T47D (cell line): ENCODE measurements at regions not wholly inside any gene's neighbourhood (a gene's known extent, or its start where the extent isn't known, plus 50 kb on each side); places are given as distances from the start of the nearest gene placed in this dataset.

ENCODE experiments used
- DNase-seq, 2 experiments: peaks; one replicate each; pipeline versions ENCODE4 v3.0.0 to v3.0.0-alpha.2; 2011 to 2012; ENCODE audit warnings: low read depth in 1 of 2, low spot score in 1 of 2
- JUND ChIP-seq: IDR thresholded peaks from 2 replicates; pipeline ENCODE4 v1.6.1; 2012; ENCODE audit warnings: low read depth
- in situ Hi-C: cut with HindIII; loops from 2 replicates; pipeline ENCODE4 v1.10.0; 2016; ENCODE audit warnings: low sequenced_read_pairs, low pct_unique_long_range_greater_than_20kb

DNA sequence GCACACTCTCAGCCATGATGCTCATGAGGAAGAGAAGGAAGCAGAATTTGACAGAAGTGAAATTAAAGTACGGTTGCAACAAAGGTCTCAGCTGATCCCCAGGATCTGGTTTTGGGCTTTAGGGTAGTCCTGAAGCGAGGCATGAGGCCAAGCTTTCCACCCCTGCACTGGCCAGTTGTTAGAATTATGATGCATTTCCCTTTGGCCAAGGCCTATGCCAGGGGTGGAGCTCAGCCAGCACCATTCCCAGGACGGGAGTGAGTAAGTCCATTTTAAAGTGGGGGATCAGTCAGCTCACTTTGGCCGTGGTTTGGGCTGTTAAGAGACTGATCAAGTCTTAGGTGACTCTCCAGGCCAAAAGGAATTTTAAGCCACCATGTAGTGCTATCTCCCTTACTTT is 314.5 kb upstream of the MMADHC start:
- no peak for DNase-seq
- in situ Hi-C loops = no loop called here
- no peak for TF ChIP-seq JUND

DNA sequence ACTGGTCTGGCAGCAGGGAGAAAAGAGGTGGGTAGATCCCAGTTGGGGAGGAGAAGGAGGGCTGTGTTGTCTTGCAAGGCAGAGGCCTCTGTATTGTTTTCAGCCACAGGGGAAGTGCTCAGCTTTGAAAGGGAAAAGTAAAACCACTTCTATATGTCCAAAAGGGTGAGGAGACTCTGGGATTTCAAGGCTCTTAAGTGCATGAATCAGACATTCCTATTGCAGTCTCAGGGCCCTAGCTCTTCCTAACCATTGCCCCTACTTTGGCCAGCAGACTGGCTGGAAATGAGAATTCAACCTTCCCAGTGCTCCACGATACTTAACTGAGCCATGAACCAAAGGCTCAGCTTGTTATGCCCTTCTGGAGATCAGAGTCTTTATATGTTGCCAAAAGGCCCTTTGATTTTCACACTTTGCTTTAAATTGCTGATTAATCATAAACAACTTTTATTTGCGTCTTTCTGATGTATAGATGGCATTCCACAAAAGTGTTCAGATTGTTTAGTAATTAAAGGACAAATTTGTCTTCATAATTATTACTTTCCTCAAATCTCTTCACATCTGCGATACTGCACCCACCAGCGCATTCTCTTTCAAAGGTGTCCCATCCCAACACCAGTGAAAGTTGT is 313.8 kb upstream of the MMADHC start:
- no peak for DNase-seq
- TF ChIP-seq JUND = no peak
- in situ Hi-C loops = no loop called here

DNA sequence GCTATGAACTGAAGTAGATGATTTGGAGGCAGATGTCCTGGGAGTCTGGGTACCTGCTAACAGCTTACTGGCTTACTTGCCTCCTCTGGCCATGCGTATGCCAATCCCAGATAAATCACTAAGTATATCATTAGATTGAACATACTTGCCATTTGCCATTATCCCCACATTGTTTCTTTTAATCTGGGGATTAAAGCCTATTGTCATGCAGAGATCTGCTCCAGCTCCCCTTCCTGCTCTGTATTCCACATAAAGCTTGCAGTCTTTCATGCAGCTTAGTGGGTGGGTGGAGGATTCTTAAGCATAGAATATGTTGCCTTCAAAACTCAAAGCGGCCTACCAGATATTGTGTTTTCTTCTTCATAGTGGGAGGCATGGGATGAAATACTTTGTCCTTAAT is 311.8 kb upstream of the MMADHC start:
- DNase-seq = no peak
- in situ Hi-C loops = no loop called here

DNA sequence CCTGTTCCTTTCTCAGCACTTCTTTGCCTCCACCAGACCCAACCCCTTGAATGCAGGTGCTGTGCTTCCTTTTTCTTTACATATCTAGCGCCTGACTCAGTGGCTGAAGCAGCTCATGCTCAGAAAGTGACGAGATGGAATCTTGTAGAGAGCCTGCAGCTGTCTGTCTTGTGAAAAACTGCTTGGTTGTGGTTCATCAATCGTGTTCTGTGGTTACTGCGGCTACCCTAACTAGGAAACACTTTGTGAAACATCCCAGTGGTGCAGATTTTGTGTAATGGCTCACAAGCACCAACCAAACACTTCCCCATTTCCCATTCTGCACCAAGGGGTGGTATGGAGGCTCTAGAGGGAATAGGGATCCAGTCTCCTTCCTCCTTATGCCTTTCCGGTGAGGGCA is 307.2 kb upstream of the MMADHC start:
- in situ Hi-C loops = no loop called here
- TF ChIP-seq JUND = no peak
- DNase-seq = no peak

More for the DNA sequence above, 311.8 kb upstream of the MMADHC start:
- TF ChIP-seq JUND = no peak

DNA sequence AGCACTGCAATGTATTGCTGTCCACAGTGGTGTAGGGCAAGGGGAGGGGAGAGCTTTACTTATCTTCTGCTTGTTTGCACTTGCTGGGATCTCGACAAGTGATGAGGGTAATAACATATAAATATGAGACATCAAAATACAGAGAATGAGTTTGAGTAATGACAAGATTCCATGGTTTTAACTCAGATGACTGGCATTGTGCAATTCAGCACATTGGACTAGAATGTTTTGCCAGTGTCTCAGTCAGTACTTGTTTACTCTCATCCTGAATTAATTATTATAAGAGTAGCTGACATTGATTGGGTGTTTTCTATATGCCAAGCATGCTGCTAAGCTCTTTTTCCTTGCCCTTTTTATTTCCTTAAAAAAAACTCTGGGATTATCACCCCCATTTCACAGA is 306.7 kb upstream of the MMADHC start:
- no peak for TF ChIP-seq JUND
- in situ Hi-C loops = no loop called here
- DNase-seq = no peak

DNA sequence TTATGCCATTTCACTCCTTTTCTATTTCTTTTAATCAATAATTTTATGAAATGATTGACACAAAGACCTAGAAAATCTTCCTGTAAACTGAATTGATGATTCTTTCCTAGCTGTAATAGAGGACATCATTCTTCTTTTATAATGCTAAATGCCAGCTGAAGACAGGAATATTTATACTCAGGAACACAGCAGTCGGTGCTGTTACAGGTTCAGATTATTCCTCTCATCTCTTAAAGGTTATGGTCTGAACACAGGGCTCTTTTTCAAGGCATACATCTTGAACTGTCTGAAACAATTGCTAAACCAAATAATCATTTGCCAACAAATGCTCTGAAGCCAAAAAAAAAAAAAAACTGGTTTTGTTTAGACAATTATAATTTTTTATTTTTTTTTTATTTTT is 305.0 kb upstream of the MMADHC start:
- DNase-seq = no peak
- no peak for TF ChIP-seq JUND
- in situ Hi-C loops = no loop called here

DNA sequence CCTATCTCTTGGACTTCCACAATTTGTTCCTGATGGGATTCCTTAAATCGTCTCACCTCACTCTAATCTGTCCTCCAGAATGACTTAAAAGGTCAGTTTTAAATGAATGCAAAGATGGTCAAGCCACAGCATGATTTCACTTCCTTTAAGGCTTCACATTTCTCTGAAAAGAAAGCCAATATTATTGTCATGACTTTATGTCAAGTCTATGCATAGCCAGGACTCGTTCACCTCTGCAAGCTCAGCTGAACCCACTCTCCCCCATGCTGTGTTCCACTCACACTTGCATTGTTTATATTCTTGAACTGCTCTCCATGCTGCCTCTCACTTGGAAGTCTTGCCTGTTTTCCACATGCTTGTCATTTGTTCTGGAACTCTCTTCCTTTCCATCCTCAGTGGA is 298.4 kb upstream of the MMADHC start:
- DNase-seq = no peak
- no peak for TF ChIP-seq JUND
- in situ Hi-C loops = no loop called here

DNA sequence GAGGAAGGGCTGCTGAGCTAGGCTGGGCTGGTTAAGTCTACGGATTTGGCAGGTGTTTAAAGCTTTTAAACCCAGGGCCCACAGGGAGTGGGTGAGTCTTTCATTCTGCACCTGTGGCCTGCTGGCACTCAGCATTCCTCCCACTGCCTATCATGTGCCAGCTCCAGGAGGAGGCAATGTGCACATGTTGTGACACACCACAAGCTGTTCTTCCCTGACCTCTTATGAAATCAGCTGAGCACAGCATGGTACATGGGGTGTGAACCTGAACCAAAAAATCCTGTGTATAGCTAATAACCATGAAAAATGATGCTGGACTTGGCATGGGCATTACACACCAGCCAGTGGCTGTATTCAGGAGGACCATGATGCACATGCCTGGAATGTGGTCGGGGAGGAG is 297.9 kb upstream of the MMADHC start:
- DNase-seq = no peak
- in situ Hi-C loops = no loop called here
- TF ChIP-seq JUND = no peak

DNA sequence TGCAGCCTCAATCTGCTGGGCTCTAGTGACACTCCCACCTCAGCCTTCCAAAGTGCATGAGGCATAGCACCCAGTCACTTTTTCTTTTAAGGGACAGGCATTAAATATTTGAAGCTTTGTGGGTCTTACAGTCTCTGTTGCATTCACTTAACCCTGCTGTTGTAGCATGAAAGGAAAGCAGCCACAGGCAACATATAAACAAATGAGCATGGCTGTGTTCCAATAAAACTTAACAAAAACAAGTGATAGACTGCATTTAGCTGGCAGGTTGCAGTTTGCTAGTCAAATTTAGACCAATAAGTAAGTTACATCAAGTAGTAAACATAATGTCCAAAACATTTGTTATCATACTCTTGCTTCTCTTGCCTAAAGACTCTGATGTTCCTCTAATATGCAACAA is 297.3 kb upstream of the MMADHC start:
- DNase-seq = no peak
- no peak for TF ChIP-seq JUND
- in situ Hi-C loops = no loop called here

DNA sequence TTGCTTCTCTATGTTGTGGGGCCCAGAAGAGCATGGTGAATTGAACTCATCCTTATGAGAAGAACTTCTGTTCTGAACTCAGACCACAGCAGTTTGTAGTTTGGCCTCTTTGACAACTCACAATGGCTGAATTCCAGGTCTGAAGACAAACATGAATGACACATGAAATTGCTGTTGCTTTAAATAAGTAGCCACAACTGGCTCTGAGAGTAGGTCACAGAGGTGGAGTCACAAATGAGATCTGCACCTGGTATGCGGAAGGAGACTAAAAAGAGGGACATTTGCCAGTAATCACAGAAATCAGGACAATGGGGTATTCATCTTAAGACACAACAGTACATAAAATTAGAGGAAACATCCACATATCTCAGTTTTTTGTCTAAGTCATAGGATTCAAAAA is 290.3 kb upstream of the MMADHC start:
- no peak for DNase-seq
- no peak for TF ChIP-seq JUND
- in situ Hi-C loops = no loop called here

DNA sequence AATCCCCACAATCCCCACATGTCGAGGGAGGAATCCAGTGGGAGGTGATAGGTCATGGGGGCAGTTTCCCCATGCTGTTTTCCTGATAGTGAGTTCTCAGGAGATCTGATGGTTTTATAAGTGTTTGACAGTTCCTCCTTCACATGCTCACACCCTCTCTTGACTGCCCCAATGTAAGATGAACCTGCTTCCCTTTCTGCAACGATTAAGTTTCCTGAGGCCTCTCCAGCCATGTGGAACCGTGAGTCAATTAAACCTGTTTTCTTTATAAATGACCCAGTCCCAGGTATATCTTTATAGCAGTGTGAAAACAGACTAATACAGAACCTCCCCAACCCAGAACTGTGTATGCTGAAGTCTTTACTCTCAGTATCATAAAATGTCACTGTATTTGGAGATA is 289.5 kb upstream of the MMADHC start:
- TF ChIP-seq JUND = no peak
- no peak for DNase-seq
- in situ Hi-C loops = no loop called here

DNA sequence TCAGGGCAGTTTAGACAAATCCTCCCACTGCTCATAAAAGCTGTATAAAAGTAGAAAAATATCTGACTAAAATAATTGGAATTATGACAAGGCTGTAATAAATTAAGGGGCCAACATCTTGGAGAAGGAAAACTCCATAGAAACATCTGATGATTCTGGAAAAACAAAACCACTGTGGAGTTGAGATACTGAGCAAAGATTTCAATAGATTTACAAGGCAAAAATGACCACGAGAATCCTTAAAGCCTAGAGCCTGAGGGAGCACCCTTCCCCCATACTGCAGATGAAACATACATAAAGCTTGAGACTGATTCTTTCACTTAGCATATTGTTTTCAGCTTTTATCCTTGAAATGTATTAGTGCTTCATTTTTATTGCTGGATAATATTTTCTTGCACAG is 286.4 kb upstream of the MMADHC start:
- in situ Hi-C loops = no loop called here
- DNase-seq = no peak
- TF ChIP-seq JUND = no peak

DNA sequence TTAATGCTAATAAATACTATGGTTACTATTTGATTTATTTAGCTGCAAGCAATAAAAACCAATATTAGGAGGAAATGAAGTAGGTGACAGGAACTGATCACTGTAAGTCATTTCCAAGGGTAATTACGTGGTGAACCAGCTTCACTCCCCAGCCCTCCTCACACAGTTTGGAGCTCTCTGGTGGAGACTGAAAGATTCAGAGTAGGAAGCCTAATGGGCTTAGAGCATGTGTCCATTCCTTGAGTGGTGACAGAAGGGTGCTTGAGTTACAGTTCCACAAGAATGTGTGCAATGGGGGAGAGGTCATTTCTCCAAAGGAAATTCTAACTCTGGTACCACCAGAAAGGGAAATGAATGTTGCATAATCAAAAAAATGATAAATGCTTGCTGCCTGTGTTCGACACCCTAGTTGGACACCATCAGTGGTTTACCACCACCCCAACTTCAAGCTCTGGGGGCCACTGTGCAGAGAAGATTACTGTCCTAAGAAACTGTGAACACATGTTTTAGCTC is 285.1 kb upstream of the MMADHC start:
- TF ChIP-seq JUND = no peak
- no peak for DNase-seq
- in situ Hi-C loops = no loop called here

DNA sequence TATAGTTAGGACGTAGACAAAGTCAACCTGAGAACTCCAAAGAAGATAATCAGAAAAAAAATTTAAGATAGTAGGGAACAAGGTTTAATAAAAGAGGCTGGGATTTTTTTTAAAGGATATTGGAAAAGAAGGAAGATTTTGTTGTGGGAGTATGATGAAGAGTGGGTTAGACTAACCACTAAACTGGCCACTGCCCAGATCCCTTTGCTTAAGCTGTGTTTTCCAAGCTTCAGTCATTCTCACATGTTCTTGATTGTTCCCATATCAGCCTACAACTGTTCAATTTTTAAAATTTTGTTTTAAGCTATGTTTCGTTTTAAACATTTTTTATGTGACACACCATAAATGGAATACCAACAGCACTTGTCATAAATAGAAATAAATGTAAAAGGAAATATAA is 284.5 kb upstream of the MMADHC start:
- in situ Hi-C loops = no loop called here
- TF ChIP-seq JUND = no peak
- DNase-seq = no peak
